ENCODE measurements at regions not wholly inside any gene's neighbourhood (a gene's known extent, or its start where the extent isn't known, plus 50 kb on each side); places are given as distances from the start of the nearest gene placed in this dataset.
"Not testable (repeated sequence)": the region's sequence is repeated elsewhere in the genome, so short reads cannot be mapped to it uniquely, and the experiment has no call there.

- DNase-seq (ENCODE audit: low spot score), result no peak
- TF ChIP-seq CTCF (IDR thresholded peaks at IDR 0.05; ENCODE audit: extremely low read depth, missing control alignments), result no peak
These were observed 563.3 kb upstream of the ADGRB3 start for GRCh38 chr6:68071740-68072139.

GRCh38 chr6:68069921-68070710 lies 565.0 kb upstream of the ADGRB3 start:
- DNase-seq (ENCODE audit: low spot score), result no peak
- TF ChIP-seq CTCF (IDR thresholded peaks at IDR 0.05; ENCODE audit: extremely low read depth, missing control alignments), result no peak

- TF ChIP-seq CTCF (IDR thresholded peaks at IDR 0.05; ENCODE audit: extremely low read depth, missing control alignments), result no peak
These were observed 575.2 kb upstream of the ADGRB3 start for GRCh38 chr6:68059899-68060298.

DNA sequence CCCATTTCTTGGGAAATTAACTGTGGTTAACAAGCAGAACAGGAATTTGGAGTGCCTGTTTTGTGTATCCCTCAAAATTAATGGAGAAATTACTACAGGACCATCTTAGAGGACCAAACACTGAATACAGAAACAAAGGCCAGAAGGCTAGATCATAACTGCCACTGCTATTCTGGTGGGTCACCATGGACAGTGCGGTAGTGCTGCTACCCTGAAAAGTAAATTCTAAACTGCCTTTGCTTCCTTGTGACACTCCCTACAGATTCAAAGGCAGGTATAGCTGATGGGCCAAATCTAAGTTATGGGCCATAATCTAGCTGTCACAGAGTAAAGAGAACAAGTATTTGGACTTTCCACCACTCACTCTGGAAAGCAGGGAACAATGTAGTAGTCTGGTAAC lies 575.8 kb upstream of the ADGRB3 start:
- DNase-seq (ENCODE audit: low spot score), result no peak
- TF ChIP-seq CTCF (IDR thresholded peaks at IDR 0.05; ENCODE audit: extremely low read depth, missing control alignments), result no peak

More at GRCh38 chr6:68059899-68060298, 575.2 kb upstream of the ADGRB3 start:
- DNase-seq (ENCODE audit: low spot score), result peak; percentile 1

DNA sequence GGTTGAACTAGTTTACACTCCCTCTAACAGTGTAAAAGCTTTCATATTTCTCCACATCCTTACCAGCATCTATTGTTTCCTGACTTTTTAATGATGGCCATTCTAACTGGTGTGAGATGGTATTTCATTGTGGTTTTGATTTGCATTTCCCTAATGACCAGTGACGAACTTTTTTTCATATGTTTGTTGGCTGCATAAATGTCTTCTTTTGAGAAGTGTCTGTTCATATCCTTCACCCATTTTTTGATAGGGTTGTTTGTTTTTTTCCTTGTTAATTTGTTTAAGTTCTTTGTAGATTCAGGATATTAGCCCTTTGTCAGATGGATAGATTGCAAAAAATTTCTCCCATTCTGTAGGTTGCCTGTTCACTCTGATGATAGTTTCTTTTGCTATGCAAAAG lies 578.5 kb upstream of the ADGRB3 start:
- not testable (repeated sequence) for DNase-seq (ENCODE audit: low spot score)

DNA sequence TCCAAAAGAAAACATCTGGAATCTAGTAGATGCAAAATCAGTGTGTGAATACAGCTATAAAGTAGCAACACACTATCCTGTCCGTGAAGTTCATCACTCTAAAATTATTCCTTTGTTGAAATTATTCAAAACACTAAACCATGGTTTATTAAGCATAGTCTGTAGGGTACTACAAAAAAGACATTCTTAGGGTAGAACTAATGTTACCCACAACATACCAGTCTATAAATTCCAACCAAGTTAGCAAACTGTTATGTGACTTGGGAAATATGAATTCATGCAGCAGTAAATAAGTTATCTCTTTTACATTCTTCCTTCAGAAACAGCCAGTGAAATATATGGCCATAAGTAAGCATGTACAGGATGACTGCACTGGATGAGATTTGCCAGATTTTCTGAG lies 580.3 kb upstream of the ADGRB3 start:
- TF ChIP-seq CTCF (IDR thresholded peaks at IDR 0.05; ENCODE audit: extremely low read depth, missing control alignments), result no peak

DNA sequence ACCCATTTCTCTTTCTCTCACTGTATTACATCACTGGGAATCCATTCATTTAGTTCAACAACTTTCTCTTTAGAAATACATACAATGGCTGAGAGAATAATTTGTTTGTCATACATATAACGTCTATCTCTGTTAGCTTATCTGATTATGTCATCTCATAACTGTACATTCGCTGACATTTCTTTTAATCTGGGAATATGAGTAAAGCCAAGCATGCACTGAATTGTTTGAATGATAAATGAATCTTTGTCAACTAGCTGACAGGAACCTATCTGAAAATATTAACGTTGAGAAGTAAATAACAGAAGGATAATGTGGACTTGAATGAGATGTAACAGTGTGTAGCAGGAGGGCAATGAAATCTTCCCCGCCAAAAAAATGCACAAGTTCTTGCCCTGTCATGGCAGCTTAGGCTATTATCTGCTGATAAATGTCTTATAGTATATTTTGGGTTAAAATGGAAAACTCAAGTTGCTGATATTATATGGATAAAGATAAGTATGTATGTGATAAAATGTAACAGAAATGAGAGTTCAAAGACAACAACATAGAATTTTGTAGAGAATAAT lies 581.2 kb upstream of the ADGRB3 start:
- TF ChIP-seq CTCF (IDR thresholded peaks at IDR 0.05; ENCODE audit: extremely low read depth, missing control alignments), result no peak
- DNase-seq (ENCODE audit: low spot score), result no peak

More for the DNA sequence above, 580.3 kb upstream of the ADGRB3 start:
- no peak for DNase-seq (ENCODE audit: low spot score)

DNA sequence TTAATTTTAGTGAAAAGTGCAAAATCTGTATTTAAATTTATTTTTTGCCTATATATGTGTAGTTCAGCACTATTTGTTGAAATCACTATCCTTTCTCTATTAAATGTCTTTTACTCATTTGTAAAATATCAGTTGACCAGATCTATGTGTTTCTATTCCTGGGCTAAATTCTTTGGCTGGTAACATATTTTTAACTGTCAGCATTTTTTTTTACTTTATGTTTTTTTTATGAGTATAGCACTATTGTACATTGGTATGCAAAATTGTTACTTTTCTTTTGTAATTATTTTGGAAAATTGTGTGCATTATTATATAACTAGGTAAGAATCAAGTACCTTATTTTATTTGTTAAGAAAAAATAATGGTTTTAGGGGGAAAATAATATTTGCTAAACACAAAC lies 582.8 kb upstream of the ADGRB3 start:
- DNase-seq (ENCODE audit: low spot score), result no peak
- TF ChIP-seq CTCF (IDR thresholded peaks at IDR 0.05; ENCODE audit: extremely low read depth, missing control alignments), result no peak

Data from GM20000 (cell line).